Heart left ventricle (tissue), 13 donors: ENCODE measurements at regions not wholly inside any gene's neighbourhood (a gene's known extent, or its start where the extent isn't known, plus 50 kb on each side); places are given as distances from the start of the nearest gene placed in this dataset.

Source experiments
- CTCF ChIP-seq, 12 donors: fragments of 200-600 bp; sonication (generic) in 4 of 12; IDR thresholded peaks; one replicate each; pipeline versions ENCODE4 v1.5.0 to v1.8.0; 2018 to 2022; ENCODE audit warnings: antibody characterized with exemption in 12 of 12, mild to moderate bottlenecking in 5 of 12
- POLR2A ChIP-seq, 2 donors: fragments of 450-650 bp; IDR thresholded peaks; one replicate each; pipeline ENCODE4 v1.6.1; 2017; ENCODE audit warnings: antibody characterized with exemption in 2 of 2, mild to moderate bottlenecking in 2 of 2, moderate library complexity in 2 of 2
- donor health status: ischemic (EF 13 %, LVEDD 7.1; RV severe dilation, severe dysfunction).
- donor health status: DM: no; HTN: yes; CAD: no.
- donor health status: DM: no; HTN: no; CAD: no.
- donor health status: ischemic (EF 25% LVEDD 6.9; RV normal size, moderate dysfunction).
- donor health status: ischemic (EF 25% LVEDD 5.7; RV mildly dilated, moderate dysfunction).
- donor health status: ischemic (EF 35%, LVEDD 5.7; RV mildly dilated, moderate dysfunction).
- donor health status: nonischemic (EF 11% LVEDD 7.7; RV severe dilation, severe dysfunction).
- donor health status: DM: yes; HTN: yes; CAD: no.
- donor health status: PGD.
- donor health status: ischemic (EF 29% LVEDD 5.4; RV normal size, mild dysfunction).
- donor health status: nonischemic (EF 23%, LVEDD 6.1; RV moderate dilation, normal function).

GRCh38 chr16:65644821-65645220, 523.0 kb upstream of the CDH11 start:
- TF ChIP-seq CTCF (IDR thresholded peaks at IDR 0.05), result no peak
- no peak for TF ChIP-seq POLR2A (IDR thresholded peaks at IDR 0.05)
